Embryonic facial prominence (tissue), 1 donor: ENCODE measurements at regions not wholly inside any gene's neighbourhood (a gene's known extent, or its start where the extent isn't known, plus 50 kb on each side); places are given as distances from the start of the nearest gene placed in this dataset.

Experiments used
- DNase-seq: peaks from one replicate; pipeline ENCODE4 v3.0.0-alpha.2; 2016; ENCODE audit errors: extremely low spot score

- no peak for DNase-seq
Observed at GRCh38 chr20:11210611-11211010, 536.8 kb upstream of the JAG1 start.

DNA sequence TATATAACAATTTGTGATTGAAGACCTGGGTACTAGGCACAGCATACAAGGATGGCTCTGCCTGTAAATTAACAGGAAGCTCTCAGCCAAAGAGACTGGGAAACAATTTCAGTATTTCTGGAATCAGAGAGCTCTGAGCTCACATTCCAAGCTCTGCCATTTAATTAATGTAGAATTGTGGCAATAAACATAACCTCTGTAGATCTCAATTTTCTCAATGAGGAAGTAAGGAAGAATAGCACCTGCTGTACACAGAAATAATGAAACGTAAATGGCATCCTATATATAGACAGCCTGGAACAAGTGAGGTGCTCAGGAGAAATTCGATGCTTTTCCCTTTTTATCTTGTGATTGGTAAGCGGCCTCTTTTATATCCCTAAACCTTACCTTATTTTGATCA, 538.5 kb upstream of the JAG1 start:
- DNase-seq: no peak

GRCh38 chr20:11212902-11213301, 539.1 kb upstream of the JAG1 start:
- DNase-seq: no peak

GRCh38 chr20:11214256-11214840, 540.5 kb upstream of the JAG1 start:
- DNase-seq: no peak

GRCh38 chr20:11216451-11217314, 542.9 kb upstream of the JAG1 start:
- DNase-seq: no peak

DNA sequence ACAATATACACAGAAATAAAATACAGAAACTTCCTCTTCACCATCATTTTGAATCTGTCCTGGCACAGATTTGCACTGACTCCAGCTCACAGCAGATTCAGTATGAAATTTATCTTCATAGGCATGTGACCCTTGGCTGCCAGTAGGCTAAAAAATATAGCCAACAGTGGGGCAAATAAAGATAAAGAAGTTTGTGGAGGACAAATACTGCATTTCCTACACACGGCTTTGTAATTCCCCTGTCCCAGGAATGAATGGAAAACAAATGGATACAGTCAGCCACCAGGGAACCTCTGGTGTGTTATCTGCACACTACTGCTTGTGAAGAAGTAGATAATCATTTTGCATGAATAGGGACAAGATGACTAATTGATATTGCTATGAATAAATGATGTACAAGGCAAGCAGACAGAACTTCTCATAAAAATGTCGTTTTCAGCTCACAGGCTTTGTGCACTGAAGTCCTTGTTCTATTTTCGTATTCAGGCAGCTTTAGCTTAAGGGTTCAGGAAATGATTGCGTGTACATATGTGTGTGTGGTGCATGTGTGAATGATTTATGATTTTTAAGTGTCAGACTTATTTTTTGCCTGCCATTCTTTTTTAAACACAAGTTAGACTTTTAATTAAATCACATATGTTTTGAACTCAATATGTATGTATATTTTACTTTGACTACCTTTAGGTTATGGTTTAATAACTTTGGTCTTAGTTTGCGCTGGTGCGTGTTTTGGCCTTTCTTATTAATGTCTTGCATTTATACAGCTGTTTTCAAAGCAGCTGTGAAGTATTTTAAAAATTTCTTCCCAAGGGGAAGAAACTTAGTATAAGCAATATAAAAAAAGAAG, 543.8 kb upstream of the JAG1 start:
- DNase-seq: no peak

GRCh38 chr20:11218173-11218680, 544.4 kb upstream of the JAG1 start:
- DNase-seq: no peak

- DNase-seq: no peak
Observed at GRCh38 chr20:11219192-11219591, 545.4 kb upstream of the JAG1 start.

GRCh38 chr20:11221046-11221445, 547.2 kb upstream of the JAG1 start:
- no peak for DNase-seq

GRCh38 chr20:11222243-11222642, 548.4 kb upstream of the JAG1 start:
- no peak for DNase-seq

- no peak for DNase-seq
Observed at GRCh38 chr20:11227602-11228001, 553.8 kb upstream of the JAG1 start.

DNA sequence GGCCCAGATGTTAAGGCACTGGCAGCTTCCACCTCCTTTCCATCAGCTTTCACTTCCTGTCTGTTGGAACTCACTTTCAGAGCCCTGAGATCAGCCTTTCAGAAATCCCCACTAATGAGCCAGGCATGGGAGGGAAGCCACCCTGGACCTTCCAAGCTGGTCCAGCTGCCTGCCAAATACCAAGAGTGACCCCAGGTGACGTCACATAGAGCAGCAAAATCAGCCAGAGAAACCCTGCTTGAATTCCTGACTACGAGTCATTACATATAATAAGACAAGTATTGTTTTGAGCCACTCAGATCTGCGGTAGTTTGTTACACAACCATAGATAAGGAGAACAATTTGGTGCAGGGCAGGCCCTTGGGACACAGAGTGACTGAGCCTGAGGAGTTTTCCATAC, 556.0 kb upstream of the JAG1 start:
- DNase-seq: no peak

DNA sequence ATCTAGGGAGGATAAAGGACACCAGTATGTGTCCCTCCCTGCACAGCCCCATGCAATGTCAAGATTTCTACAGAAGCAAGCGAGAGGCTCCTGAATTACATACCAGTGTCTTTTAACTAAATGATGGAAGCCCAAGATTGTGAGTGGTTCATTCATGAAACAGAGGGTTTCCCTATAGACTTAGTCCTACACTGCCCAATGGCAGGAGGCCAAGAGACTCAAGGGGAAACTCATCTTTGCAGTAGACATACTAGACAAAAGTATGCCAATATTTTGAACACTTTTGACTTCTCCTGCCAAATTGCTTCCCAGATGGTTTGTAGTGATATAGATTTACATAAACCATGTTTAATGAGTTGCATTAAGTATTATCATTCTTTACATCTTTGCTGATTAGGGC, 557.2 kb upstream of the JAG1 start:
- DNase-seq: no peak

- no peak for DNase-seq
Observed at GRCh38 chr20:11231742-11232648, 558.2 kb upstream of the JAG1 start.

- no peak for DNase-seq
Observed at GRCh38 chr20:11232896-11233295, 559.1 kb upstream of the JAG1 start.

DNA sequence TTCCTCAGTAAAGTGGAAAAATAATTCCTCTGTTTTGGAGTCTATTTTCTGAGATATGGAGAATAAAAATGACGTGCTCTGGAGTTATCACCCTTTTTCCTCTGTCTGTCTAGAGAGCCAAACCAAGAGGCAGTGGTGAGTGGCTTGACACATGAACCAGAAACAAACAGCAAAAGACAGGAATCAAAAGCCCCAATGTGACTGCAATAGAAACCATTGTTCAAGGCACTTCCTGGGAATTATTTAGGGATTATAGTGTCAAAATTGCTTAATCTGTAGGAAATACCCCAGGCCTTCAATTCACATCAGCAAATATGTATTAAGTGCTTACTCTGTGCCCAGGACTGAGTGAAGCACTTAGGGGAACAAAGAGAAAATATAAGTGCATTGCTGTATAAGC, 560.4 kb upstream of the JAG1 start:
- DNase-seq: no peak

- no peak for DNase-seq
Observed at GRCh38 chr20:11234608-11235007, 560.8 kb upstream of the JAG1 start.

DNA sequence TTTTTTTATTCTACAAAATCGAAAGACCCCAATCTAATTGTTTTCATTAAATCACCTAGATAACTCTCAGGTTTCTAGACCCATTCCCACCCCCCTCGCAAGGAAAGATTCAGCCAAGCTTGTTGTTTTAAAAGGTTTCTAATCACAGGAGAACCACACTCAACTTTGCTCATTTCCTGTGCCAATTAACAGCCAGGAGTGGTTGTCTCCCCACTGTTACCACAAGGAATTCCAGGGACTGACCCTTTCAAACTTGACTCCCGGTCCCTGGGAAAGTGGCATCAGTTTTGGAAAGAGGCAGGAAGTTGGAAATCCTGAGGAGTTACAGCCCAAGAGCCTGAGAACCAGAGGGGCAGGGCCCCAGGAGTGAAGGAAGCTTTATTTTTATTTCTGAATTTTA, 561.3 kb upstream of the JAG1 start:
- DNase-seq: no peak

DNA sequence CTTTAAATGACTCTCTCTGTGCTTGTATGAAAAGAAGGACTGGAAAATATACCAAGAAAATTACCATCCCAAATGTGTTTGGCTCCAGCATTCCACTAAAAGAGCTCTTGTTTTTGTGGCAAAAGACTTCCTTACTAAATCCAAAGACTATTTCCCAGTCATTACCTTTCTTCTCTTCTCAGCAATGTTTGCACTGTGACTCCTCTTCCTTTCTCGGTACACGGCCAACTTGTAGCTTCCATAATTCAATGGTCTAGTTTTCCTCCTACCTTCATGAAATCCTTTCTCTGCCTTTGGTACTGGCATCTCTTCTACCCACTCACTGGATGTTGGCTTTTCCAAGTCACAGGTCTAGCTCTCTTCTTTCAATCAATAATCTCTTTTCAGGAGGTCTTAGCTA, 568.5 kb upstream of the JAG1 start:
- DNase-seq: no peak

- DNase-seq: no peak
Observed at GRCh38 chr20:11245431-11245830, 571.6 kb upstream of the JAG1 start.

DNA sequence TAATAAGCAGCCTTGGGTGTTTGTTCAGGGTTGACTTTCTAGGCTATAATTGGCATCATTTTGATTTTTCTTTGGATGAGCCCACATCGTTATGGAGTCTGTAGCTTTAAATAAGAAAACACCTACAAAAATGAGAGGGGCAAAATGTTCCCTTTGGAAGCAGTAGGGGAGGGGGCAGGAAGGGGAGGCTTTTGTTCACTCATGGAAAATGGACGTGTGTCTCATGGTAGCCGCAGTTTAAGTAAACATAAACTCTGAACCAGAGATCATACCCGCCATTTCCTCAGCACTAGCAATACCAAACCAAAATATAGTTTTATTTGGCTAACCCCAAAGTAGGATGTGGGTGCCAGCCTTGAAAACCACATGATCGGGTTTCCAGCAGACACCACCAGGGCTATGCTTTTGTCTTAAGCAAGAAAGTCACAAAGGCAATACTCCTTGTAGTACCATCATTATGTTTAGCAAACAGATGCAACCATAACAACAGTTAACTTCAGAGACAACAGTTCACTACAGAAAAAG, 572.5 kb upstream of the JAG1 start:
- DNase-seq: no peak
